ENCODE measurements at regions not wholly inside any gene's neighbourhood (a gene's known extent, or its start where the extent isn't known, plus 50 kb on each side); places are given as distances from the start of the nearest gene placed in this dataset.

DNA sequence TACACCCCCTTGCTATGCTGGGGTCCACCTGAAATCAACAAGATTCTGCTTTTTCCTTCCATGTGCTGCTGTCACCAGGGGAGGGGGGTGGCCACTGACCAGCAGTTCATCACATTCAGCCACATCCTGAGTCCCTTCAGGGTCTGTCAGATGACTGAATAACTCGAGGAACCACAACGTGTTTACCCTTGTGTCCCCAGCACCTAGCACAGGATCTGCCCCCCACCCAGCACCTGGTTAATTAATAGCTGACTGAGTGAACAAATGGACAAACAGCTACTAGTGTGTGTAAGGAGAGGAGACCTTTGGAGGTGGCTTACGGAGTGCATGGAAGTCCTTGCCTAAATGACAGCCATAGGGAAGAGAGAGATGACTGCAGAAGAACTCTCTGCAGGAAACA is 119.5 kb upstream of the NCAM1 start:
- TF ChIP-seq, protein P1, sequence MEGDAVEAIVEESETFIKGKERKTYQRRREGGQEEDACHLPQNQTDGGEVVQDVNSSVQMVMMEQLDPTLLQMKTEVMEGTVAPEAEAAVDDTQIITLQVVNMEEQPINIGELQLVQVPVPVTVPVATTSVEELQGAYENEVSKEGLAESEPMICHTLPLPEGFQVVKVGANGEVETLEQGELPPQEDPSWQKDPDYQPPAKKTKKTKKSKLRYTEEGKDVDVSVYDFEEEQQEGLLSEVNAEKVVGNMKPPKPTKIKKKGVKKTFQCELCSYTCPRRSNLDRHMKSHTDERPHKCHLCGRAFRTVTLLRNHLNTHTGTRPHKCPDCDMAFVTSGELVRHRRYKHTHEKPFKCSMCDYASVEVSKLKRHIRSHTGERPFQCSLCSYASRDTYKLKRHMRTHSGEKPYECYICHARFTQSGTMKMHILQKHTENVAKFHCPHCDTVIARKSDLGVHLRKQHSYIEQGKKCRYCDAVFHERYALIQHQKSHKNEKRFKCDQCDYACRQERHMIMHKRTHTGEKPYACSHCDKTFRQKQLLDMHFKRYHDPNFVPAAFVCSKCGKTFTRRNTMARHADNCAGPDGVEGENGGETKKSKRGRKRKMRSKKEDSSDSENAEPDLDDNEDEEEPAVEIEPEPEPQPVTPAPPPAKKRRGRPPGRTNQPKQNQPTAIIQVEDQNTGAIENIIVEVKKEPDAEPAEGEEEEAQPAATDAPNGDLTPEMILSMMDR (IDR thresholded peaks at IDR 0.05), result no peak
- no peak for TF ChIP-seq POLR2A (IDR thresholded peaks at IDR 0.05)

Data from transverse colon (tissue), 3 donors.